Putamen (tissue), 1 donor: ENCODE measurements at regions not wholly inside any gene's neighbourhood (a gene's known extent, or its start where the extent isn't known, plus 50 kb on each side); places are given as distances from the start of the nearest gene placed in this dataset.

Experiments
- DNase-seq: peaks from one replicate; pipeline ENCODE4 v3.0.0-alpha.2; 2016; ENCODE audit warnings: low spot score

DNA sequence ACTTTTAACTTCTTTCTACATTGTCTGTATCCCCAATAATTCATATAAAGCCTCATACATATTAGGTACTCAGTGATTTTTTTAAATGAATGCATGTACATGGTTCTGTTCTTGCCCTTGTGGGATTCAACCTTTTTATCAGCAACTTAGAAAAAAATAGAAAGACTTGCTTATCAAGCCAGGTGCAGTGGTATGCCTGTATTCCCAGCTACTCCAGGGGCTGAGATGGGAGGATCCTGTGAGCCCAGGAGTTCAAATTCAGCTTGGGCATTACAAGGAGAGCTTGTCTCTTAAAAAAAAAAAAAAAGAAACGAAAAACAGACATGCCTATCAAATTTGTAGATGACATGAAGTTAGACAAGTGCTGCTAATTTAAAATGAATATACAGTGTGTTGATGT is 54.2 kb upstream of the MYCBP2 start:
- no peak for DNase-seq

- DNase-seq, result no peak
Measured at GRCh38 chr13:77379508-77379907, 52.6 kb upstream of the MYCBP2 start.

DNA sequence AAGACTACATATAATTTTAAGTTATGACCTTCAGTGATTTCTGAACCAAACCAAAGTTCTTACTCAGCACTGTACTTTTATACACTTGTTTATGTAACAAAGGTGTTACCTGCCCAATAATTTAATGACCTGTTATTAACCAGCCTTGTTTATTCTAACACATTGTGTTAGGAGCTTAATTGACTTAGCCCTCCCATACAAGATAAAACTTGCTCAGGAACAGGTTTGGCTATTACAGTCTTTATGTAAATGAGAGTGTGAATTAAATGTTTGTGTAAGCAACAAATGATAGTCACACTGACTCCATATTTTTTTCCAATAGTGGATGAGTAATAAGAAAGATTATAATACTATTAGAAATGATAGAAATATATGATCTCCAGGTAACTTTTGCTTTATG is 51.8 kb upstream of the MYCBP2 start:
- DNase-seq, result no peak

- DNase-seq, result no peak
Measured at GRCh38 chr13:77377016-77377415, 50.1 kb upstream of the MYCBP2 start.
